ENCODE measurements at regions not wholly inside any gene's neighbourhood (a gene's known extent, or its start where the extent isn't known, plus 50 kb on each side); places are given as distances from the start of the nearest gene placed in this dataset.

- in situ Hi-C loops (cut with HindIII; ENCODE audit: low pct_unique_long_range_greater_than_20kb, low sequenced_read_pairs), result no loop called here
- no peak overlapping the region for H3K4me3 ChIP-seq (ENCODE audit: low read depth in 2 of 2, low read length in 2 of 2)
- H3K4me1 ChIP-seq (ENCODE audit: control insufficient read depth, insufficient read depth, low read length), result no peaks in the 10 kb centered on the region
- ATAC-seq, result no peak
- H3K27ac ChIP-seq (ENCODE audit: low read length), result no peak overlapping the region
- CTCF ChIA-PET, result no interaction called here
- no peaks in the 10 kb centered on the region for H3K9me3 ChIP-seq (ENCODE audit: control insufficient read depth, insufficient read depth, low read depth, low read length)
- BruUV-seq (replicated peaks), result no TSS peak
- intact Hi-C loops (cut with micrococcal nuclease; ENCODE audit: unreplicated experiment), result no loop called here
- no peaks in the 10 kb centered on the region for H3K27me3 ChIP-seq (ENCODE audit: control insufficient read depth, insufficient read depth, low read length)
- H3K36me3 ChIP-seq (ENCODE audit: control insufficient read depth, insufficient read depth, low read length), result no peaks in the 10 kb centered on the region
- no peak for DNase-seq (ENCODE audit: low read depth, low spot score)
- POLR2A ChIA-PET, result no interaction called here
- TF ChIP-seq SIN3A (IDR thresholded peaks at IDR 0.05; ENCODE audit: borderline replicate concordance, insufficient read depth, low read depth, low read length) (no peak), POLR2AphosphoS5 (IDR thresholded peaks at IDR 0.05; ENCODE audit: low read depth, low read length) (no peak), REST (IDR thresholded peaks at IDR 0.05; ENCODE audit: insufficient read depth in 1 of 2, low read depth in 2 of 2, low read length in 1 of 2) (no peak), TCF7L2 (IDR thresholded peaks at IDR 0.05; ENCODE audit: low read depth, low read length) (no peak)
Observed at GRCh38 chr3:181915551-181915950, 203.8 kb downstream of the SOX2 start.

GRCh38 chr3:181916013-181916412, 204.3 kb downstream of the SOX2 start:
- H3K27ac ChIP-seq (ENCODE audit: low read length), result no peak overlapping the region
- H3K4me1 ChIP-seq (ENCODE audit: control insufficient read depth, insufficient read depth, low read length), result no peaks in the 10 kb centered on the region
- ChIA-PET POLR2A (no interaction called here), CTCF (no interaction called here)
- ATAC-seq (no peak), DNase-seq (ENCODE audit: low read depth, low spot score) (no peak)
- H3K9me3 ChIP-seq (ENCODE audit: control insufficient read depth, insufficient read depth, low read depth, low read length), result no peaks in the 10 kb centered on the region
- no TSS peak for BruUV-seq (replicated peaks)
- intact Hi-C loops (cut with micrococcal nuclease; ENCODE audit: unreplicated experiment), result no loop called here
- H3K4me3 ChIP-seq (ENCODE audit: low read depth in 2 of 2, low read length in 2 of 2), result no peak overlapping the region
- no peaks in the 10 kb centered on the region for H3K27me3 ChIP-seq (ENCODE audit: control insufficient read depth, insufficient read depth, low read length)
- TF ChIP-seq REST (IDR thresholded peaks at IDR 0.05; ENCODE audit: insufficient read depth in 1 of 2, low read depth in 2 of 2, low read length in 1 of 2), result no peak
- no peak for TF ChIP-seq TCF7L2 (IDR thresholded peaks at IDR 0.05; ENCODE audit: low read depth, low read length)
- TF ChIP-seq SIN3A (IDR thresholded peaks at IDR 0.05; ENCODE audit: borderline replicate concordance, insufficient read depth, low read depth, low read length), result no peak
- no peak for TF ChIP-seq POLR2AphosphoS5 (IDR thresholded peaks at IDR 0.05; ENCODE audit: low read depth, low read length)
- no peak for TF ChIP-seq CTCF (IDR thresholded peaks at IDR 0.05)
- in situ Hi-C loops (cut with HindIII; ENCODE audit: low pct_unique_long_range_greater_than_20kb, low sequenced_read_pairs), result no loop called here
- H3K36me3 ChIP-seq (ENCODE audit: control insufficient read depth, insufficient read depth, low read length), result no peaks in the 10 kb centered on the region

All from Panc1 (cell line).